CD4-positive, alpha-beta T cell treated with Interleukin-15 for 4 hours (primary cell): ENCODE measurements at regions not wholly inside any gene's neighbourhood (a gene's known extent, or its start where the extent isn't known, plus 50 kb on each side); places are given as distances from the start of the nearest gene placed in this dataset.

Experiments
- DNase-seq: peaks from one replicate; pipeline ENCODE4 v3.0.0-alpha.2; 2020; ENCODE audit warnings: low spot score

GRCh38 chr11:19403196-19403895 is 162.6 kb upstream of the E2F8 start:
- no peak for DNase-seq

DNA sequence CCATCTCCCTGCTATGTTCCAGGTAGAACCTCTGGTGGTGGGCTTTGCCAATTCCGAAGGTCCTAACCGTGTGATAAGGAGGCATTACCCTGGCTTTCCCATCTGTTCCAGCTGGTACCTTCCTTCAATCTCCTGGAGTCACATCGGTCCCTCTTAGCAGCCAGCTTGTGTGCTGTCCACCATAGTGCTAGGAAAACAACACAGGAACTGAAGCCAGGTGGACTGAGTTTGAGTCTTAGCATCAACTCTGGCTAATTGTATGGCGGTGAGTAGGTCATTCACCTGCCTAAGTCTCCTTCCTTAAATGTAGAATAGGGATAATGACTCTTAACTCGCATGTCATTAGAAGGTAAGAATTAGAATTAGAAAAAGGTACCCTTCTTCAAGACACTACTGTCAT is 159.6 kb upstream of the E2F8 start:
- no peak for DNase-seq

DNA sequence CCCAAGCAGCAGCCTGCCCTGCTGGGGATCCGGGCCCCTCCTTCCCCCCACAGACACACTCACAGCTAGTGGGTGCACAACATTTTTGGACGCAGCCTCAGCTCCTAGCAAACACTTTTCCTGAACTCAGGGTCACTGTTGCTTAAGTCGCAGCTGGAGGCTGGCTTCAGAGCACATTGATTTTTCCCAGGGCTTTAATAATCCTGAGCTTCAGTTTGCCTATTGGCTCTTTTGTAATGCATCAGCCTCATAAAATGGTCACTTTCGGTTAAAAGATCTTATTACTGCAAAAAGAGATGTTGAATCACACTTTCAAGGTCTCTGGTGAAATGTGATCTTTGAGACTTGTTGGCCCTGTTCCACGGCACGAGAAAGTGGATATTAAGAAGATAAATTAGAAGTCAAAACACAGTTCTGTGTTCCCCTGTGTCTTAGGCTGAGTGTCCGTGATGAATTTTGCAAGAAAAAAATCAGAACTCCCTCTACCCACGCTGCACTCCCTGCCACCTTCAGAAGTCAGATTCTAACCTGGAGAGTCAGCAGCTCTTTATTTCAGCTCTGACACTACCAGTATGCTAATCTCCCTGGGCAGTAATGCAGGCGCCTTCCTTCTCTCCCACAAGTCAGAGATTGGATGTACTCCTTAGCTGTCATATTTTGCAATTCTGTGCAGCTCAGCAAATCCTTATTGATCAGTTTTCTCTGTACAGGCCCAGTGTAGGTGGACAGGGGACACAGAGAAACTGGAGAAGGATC is 158.2 kb upstream of the E2F8 start:
- no peak for DNase-seq

- DNase-seq, result no peak
These were observed 157.5 kb upstream of the E2F8 start for GRCh38 chr11:19398273-19398672.

DNA sequence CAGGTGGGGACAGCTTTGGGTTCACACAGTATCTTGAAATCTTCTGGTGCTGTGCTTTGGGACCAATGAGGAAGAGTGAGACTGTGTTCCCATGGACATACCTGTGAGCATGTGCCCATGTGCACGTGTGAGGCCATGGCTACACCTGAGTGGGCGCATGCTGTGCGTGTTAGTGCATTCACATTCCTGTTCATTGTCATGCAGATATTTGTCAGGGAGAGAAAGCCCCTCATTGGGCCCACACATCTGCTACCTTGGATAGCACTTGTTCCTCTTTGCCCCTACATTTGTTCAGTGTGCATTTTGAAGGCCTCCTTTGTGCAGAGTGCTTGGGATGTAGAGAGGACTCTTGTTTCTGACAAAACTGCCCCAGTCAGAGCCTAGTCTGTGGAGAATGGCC is 154.3 kb upstream of the E2F8 start:
- DNase-seq, result no peak

- DNase-seq, result no peak
These were observed 153.8 kb upstream of the E2F8 start for GRCh38 chr11:19394525-19395016.

- no peak for DNase-seq
These were observed 153.2 kb upstream of the E2F8 start for GRCh38 chr11:19393941-19394340.

DNA sequence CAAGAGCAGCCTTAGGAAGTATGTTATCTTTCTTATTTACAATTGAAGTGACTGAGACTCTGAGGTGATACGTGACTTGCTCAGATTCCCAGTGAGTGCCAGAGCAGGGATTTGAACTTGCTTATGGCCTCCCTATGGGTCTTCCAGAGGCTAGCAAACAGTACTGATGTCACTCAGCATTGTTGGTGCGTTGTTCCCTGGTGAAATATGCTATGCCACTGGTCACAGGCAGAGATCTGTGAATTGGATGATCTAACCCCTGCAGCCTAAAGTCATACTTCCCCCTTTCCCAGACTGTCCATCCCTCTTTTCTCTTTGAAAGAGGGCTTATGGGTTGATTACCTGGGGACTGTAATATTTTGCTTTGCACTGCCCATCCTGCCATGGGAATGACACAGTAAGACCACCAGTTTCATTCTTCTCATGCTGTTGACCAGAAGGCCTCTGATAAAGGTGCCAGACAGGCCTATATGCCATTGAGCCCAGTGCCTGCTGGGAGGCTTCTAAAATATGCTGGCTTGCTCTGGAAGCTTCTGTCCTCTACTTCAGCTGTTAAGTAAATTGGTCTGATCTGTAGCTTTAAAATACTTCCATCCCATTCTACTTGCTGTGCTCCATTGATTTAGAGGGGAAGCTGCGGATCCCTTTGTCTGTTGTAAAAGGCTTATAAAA is 152.2 kb upstream of the E2F8 start:
- no peak for DNase-seq

DNA sequence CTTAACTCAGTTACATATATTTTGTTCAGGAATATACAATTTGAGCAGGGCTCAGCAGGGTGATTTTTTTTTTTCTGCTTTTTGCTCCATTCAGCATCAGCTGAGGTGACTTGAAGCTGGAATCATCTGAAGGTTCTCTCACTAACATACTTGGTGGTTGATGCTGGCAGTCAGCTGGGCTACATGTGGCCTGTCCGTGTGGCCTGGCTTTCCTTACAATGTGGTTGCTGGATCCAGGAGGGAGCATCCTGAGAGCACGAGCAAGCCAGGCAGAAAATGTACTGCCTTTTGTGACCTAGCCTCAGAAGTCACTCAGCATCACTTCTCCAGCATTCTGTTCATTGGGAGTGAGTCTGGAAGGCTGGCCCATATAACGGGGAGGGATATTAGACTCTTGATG is 151.6 kb upstream of the E2F8 start:
- DNase-seq, result no peak

GRCh38 chr11:19391652-19392051 is 150.9 kb upstream of the E2F8 start:
- no peak for DNase-seq

DNA sequence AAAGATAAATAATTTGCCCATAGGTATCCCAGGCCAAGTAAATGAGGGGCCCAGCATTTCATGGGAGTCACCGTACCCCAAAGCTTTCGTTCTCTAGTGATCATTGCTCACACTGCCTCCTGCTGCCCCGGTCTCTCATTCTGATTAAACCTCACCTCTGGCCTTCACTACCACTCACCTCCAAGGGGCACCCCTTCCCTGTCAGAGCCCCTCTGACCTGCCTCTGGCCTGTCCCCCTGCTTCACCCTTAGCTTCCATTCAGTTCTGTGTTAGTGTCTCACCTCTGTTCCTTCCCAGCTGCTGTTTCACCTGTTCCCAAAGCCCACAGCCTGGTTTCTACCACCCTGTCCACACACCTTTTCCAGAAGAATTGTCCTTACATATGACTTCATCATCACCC is 150.3 kb upstream of the E2F8 start:
- no peak for DNase-seq

- DNase-seq, result no peak
These were observed 149.1 kb upstream of the E2F8 start for GRCh38 chr11:19389787-19390303.

GRCh38 chr11:19382131-19382611 is 141.4 kb upstream of the E2F8 start:
- no peak for DNase-seq

DNA sequence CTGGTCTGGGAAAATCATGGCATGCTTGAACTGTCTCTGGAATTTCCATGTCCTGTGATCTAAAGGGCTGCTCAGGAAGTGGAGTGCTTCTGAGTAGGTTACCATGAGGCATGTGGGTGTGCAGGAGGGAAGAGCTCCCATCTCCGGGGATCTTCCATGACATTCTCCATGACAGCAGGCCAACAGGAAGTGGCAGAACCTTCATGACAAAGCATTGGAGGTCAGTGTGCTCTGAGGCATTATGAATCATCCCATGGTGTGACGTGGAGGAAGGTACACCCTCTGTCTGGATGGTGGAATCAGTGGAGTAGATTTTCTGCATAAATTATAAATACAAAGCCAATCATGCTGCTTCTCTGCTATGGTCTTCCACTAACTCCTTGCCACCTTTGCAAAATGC is 139.6 kb upstream of the E2F8 start:
- DNase-seq, result no peak

GRCh38 chr11:19379465-19379864 is 138.7 kb upstream of the E2F8 start:
- no peak for DNase-seq

- DNase-seq, result no peak
These were observed 138.1 kb upstream of the E2F8 start for GRCh38 chr11:19378814-19379213.

GRCh38 chr11:19377881-19378280 is 137.1 kb upstream of the E2F8 start:
- DNase-seq, result no peak

DNA sequence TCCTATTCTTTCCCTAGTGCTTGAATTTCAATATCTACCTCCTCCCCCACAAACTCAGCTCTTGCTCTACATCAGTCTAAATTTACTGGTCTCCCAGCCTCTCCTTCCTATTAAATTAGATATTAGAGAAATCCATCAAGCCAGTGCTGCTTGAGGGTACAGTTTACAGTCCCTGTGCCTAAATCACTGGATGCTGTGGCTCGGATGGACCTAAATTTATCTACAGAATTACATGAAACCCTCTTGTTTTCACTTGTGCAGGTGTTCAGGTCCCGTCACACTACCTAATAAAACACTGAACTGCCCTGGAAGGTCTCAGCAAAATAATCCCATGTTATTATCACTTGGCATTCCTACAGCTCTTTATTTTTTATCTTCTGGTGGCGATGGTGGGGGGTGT is 134.7 kb upstream of the E2F8 start:
- no peak for DNase-seq

GRCh38 chr11:19374151-19374569 is 133.4 kb upstream of the E2F8 start:
- no peak for DNase-seq

- no peak for DNase-seq
These were observed 131.6 kb upstream of the E2F8 start for GRCh38 chr11:19372381-19372780.

GRCh38 chr11:19370100-19370861 is 129.5 kb upstream of the E2F8 start:
- no peak for DNase-seq
